AG04449 (cell line): ENCODE measurements at regions not wholly inside any gene's neighbourhood (a gene's known extent, or its start where the extent isn't known, plus 50 kb on each side); places are given as distances from the start of the nearest gene placed in this dataset.

ENCODE experiments used
- CTCF ChIA-PET: fragments of 350-600 bp; formaldehyde crosslinking; extraction: SDS; loops from one replicate; lab custom pipeline; 2021; ENCODE audit warnings: antibody characterized with exemption; lab: Yijun Ruan, JAX
- POLR2A ChIA-PET: fragments of 400-600, 350-600 bp; formaldehyde crosslinking; extraction: SDS; loops from one replicate; lab custom pipeline; 2020; ENCODE audit warnings: antibody characterized with exemption, inconsistent platforms; lab: Yijun Ruan, JAX
- DNase-seq: peaks from one replicate; pipeline ENCODE4 v3.0.0-alpha.2; 2010; ENCODE audit warnings: low read depth, low spot score
- H3K4me3 ChIP-seq: 2 replicates; pipeline ENCODE4 v1.5.1; 2011; ENCODE audit warnings: low read depth, mild to moderate bottlenecking, control low read depth, low read length
- TF ChIP-seq, protein P1 (sequence below): IDR thresholded peaks from one replicate; pipeline ENCODE4 v1.5.1; 2011; ENCODE audit warnings: mild to moderate bottlenecking, moderate library complexity, low read length, control low read depth, inconsistent platforms; ENCODE audit not compliant: insufficient read depth; ENCODE audit errors: missing control alignments

DNA sequence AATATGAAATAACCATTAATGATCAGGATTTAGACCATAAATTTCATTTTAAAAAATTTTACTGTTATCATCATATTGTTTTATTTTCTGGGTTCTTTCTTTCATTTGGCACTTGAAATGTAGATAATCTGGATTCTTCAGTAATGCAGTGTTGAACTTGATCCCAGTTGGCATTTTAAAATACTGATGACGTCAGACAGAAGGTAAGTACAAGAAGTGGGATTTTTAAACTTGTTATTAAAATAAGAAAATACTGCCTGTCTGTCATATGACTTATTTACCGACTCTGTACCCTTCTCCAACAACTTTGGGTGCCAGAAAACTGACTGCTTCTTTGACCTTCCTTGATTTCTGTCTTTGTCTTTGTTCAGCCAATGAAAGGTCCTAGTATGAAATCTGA is 415.1 kb upstream of the NEGR1 start:
- POLR2A ChIA-PET = no interaction called here
- TF ChIP-seq, protein P1, sequence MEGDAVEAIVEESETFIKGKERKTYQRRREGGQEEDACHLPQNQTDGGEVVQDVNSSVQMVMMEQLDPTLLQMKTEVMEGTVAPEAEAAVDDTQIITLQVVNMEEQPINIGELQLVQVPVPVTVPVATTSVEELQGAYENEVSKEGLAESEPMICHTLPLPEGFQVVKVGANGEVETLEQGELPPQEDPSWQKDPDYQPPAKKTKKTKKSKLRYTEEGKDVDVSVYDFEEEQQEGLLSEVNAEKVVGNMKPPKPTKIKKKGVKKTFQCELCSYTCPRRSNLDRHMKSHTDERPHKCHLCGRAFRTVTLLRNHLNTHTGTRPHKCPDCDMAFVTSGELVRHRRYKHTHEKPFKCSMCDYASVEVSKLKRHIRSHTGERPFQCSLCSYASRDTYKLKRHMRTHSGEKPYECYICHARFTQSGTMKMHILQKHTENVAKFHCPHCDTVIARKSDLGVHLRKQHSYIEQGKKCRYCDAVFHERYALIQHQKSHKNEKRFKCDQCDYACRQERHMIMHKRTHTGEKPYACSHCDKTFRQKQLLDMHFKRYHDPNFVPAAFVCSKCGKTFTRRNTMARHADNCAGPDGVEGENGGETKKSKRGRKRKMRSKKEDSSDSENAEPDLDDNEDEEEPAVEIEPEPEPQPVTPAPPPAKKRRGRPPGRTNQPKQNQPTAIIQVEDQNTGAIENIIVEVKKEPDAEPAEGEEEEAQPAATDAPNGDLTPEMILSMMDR = no peak
- CTCF ChIA-PET = no interaction called here
- no peak overlapping the region for H3K4me3 ChIP-seq
- DNase-seq = no peak

DNA sequence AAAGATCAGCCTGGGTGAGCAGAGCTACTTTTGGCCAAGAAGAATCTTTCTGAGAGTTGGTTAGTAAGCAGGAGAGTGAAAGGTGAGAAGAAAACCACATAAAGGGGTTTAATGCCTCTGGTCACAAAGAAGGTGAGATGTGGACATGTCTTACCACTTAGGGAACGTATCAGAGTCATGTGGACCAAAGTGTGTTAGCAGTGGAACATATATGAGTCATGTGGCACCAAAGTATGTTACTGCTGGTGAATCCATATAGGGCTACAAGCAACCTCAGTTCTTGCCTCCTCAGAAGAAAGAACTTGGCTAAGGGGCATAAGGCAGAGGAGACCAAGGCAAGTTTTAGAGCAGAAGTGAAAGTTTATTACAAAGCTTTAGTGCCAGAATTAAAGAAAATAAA is 411.6 kb upstream of the NEGR1 start:
- POLR2A ChIA-PET = no interaction called here
- CTCF ChIA-PET = no interaction called here
- TF ChIP-seq, protein P1 = no peak
- no peak overlapping the region for H3K4me3 ChIP-seq
- no peak for DNase-seq

DNA sequence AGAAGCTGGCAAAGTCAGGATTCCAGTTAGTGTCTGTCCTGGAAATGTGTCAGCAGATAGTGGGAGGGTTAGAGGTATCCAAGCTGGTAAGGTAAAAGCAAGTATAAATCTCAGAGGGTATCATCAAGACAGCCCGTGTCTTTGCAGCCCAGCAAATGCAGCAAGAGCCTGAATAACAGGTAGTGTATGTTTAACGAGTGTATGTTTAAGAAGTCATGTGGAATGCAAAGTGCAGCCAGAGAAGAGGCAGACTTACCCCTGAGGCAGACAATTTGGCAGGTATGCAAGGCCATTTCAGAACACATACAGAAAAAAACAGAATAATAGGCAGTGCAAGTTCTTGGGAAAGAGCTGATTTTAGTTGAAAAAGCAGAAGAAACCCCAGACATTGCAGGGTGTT is 411.0 kb upstream of the NEGR1 start:
- ChIA-PET POLR2A (no interaction called here), CTCF (no interaction called here)
- DNase-seq = no peak
- H3K4me3 ChIP-seq = no peak overlapping the region
- TF ChIP-seq, protein P1 = no peak

DNA sequence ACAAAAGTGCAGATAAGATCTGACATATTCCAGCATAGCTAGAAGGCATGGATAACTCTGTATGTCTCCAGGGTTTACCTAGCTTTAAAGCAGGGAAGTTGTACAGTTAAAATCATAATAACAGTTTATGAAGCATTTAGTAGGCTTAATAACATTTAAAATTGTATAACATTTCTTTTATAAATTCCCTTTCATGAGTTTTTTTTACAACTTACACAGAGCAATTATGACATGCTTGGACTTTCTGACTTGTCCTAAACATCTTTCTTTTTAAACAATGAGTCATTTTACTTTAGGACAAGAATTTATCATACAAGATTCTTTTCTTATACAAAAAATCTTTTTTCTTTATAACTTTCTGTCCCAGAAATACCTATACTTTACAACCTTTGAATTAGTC is 408.5 kb upstream of the NEGR1 start:
- no peak overlapping the region for H3K4me3 ChIP-seq
- ChIA-PET POLR2A (no interaction called here), CTCF (no interaction called here)
- DNase-seq = no peak
- TF ChIP-seq, protein P1 = no peak

DNA sequence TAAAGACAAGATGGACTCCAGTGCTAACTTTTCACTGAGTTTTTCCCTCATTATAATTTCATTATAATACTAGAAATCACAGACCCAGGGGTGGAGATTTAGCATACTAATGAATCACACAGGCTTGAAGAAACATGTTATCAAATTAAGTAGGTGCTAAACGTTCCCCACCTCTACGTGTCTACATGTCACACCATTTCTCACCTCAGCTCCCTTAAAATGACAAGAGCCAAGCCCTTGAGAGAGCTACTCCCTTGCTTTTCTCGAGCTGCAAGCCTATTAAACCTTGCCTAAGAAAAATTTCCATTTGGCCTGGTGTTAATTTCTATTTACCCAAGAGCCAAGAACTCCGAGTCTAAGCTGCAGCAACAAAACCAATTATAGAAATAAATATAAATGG is 396.3 kb upstream of the NEGR1 start:
- DNase-seq = no peak
- TF ChIP-seq, protein P1 = no peak
- H3K4me3 ChIP-seq = no peak overlapping the region
- ChIA-PET POLR2A (no interaction called here), CTCF (no interaction called here)

DNA sequence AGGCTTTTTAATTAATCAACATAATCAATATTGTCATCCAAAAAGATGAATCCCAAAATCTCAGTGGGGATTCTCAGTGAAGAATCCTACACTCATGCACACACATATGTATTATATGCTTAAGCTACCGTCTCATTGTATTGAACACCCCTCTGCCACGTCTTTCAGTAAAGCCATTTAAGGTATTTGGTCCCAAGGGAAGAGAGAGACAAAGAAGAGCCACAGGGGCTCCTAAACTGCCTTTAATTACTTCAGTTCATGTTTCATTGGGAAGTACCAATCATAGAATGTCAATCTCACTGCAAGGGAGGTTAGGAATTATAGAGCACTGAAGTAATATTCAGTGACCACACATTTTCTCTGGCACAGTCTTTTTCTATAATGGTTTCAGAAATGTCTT is 388.6 kb upstream of the NEGR1 start:
- no peak for DNase-seq
- CTCF ChIA-PET = no interaction called here
- POLR2A ChIA-PET = no interaction called here
- TF ChIP-seq, protein P1 = no peak
- no peak overlapping the region for H3K4me3 ChIP-seq
